ENCODE measurements at regions not wholly inside any gene's neighbourhood (a gene's known extent, or its start where the extent isn't known, plus 50 kb on each side); places are given as distances from the start of the nearest gene placed in this dataset.
A peak's percentile ranks its signal among the peaks of the same experiment; 100 is the strongest.

- no peak for TF ChIP-seq CTCF (IDR thresholded peaks at IDR 0.05; ENCODE audit: low read depth, low read length, missing control alignments)
- no peak for DNase-seq (ENCODE audit: extremely low read depth, low read depth)
- H3K4me3 ChIP-seq (replicated peaks; ENCODE audit: low read depth, low read length): no peak overlapping the region
Measured at GRCh38 chr6:146990821-146991798, 213.1 kb upstream of the STXBP5 start.

GRCh38 chr6:146997062-146997461 lies 207.2 kb upstream of the STXBP5 start:
- no peak for DNase-seq (ENCODE audit: extremely low read depth, low read depth)
- no peak overlapping the region for H3K4me3 ChIP-seq (replicated peaks; ENCODE audit: low read depth, low read length)
- TF ChIP-seq CTCF (IDR thresholded peaks at IDR 0.05; ENCODE audit: low read depth, low read length, missing control alignments): no peak

- TF ChIP-seq CTCF (IDR thresholded peaks at IDR 0.05; ENCODE audit: low read depth, low read length, missing control alignments): no peak
- no peak for DNase-seq (ENCODE audit: extremely low read depth, low read depth)
- H3K4me3 ChIP-seq (replicated peaks; ENCODE audit: low read depth, low read length): no peak overlapping the region
Measured at GRCh38 chr6:146999766-147000165, 204.5 kb upstream of the STXBP5 start.

- DNase-seq (ENCODE audit: extremely low read depth, low read depth): peak; percentile 73
- H3K4me3 ChIP-seq (replicated peaks; ENCODE audit: low read depth, low read length): 0 out of 2 replicates have a peak overlapping the region, but pooled peaks have one; percentile 5
Measured at GRCh38 chr6:147000545-147001488, 203.4 kb upstream of the STXBP5 start.

GRCh38 chr6:147001621-147002020 lies 202.6 kb upstream of the STXBP5 start:
- no peak for TF ChIP-seq CTCF (IDR thresholded peaks at IDR 0.05; ENCODE audit: low read depth, low read length, missing control alignments)
- no peak for DNase-seq (ENCODE audit: extremely low read depth, low read depth)
- no peak overlapping the region for H3K4me3 ChIP-seq (replicated peaks; ENCODE audit: low read depth, low read length)

More at GRCh38 chr6:147000545-147001488, 203.4 kb upstream of the STXBP5 start:
- TF ChIP-seq CTCF (IDR thresholded peaks at IDR 0.05; ENCODE audit: low read depth, low read length, missing control alignments): no peak

GRCh38 chr6:147003186-147003585 lies 201.0 kb upstream of the STXBP5 start:
- no peak for TF ChIP-seq CTCF (IDR thresholded peaks at IDR 0.05; ENCODE audit: low read depth, low read length, missing control alignments)
- DNase-seq (ENCODE audit: extremely low read depth, low read depth): no peak
- H3K4me3 ChIP-seq (replicated peaks; ENCODE audit: low read depth, low read length): no peak overlapping the region
